Vagina (tissue), 2 donors: ENCODE measurements at regions not wholly inside any gene's neighbourhood (a gene's known extent, or its start where the extent isn't known, plus 50 kb on each side); places are given as distances from the start of the nearest gene placed in this dataset.

Experiments
- POLR2A ChIP-seq, 2 donors: fragments of 450-650 bp; IDR thresholded peaks; one replicate each; pipeline ENCODE4 v1.6.1; 2017; ENCODE audit warnings: antibody characterized with exemption in 2 of 2, mild to moderate bottlenecking in 2 of 2, moderate library complexity in 2 of 2
- POLR2AphosphoS5 ChIP-seq, 2 donors: sonication (generic); formaldehyde crosslinking; IDR thresholded peaks; one replicate each; pipeline ENCODE4 v1.9.0; 2017; ENCODE audit warnings: antibody characterized with exemption in 2 of 2, mild to moderate bottlenecking in 2 of 2, low read depth in 1 of 2; ENCODE audit not compliant: insufficient read depth in 1 of 2
- TF ChIP-seq, protein P1 (sequence below), 3 experiments: fragments of 450-650 bp in 2 of 3; fragments of 200-600 bp in 1 of 3; sonication (generic) in 1 of 3; IDR thresholded peaks; one replicate each; pipeline ENCODE4 v1.5.1; 2017 to 2019; ENCODE audit warnings: antibody characterized with exemption in 3 of 3, mild to moderate bottlenecking in 2 of 3, moderate library complexity in 2 of 3

GRCh38 chr1:30365596-30365995 is 357.8 kb downstream of the MATN1 start:
- TF ChIP-seq, protein P1, sequence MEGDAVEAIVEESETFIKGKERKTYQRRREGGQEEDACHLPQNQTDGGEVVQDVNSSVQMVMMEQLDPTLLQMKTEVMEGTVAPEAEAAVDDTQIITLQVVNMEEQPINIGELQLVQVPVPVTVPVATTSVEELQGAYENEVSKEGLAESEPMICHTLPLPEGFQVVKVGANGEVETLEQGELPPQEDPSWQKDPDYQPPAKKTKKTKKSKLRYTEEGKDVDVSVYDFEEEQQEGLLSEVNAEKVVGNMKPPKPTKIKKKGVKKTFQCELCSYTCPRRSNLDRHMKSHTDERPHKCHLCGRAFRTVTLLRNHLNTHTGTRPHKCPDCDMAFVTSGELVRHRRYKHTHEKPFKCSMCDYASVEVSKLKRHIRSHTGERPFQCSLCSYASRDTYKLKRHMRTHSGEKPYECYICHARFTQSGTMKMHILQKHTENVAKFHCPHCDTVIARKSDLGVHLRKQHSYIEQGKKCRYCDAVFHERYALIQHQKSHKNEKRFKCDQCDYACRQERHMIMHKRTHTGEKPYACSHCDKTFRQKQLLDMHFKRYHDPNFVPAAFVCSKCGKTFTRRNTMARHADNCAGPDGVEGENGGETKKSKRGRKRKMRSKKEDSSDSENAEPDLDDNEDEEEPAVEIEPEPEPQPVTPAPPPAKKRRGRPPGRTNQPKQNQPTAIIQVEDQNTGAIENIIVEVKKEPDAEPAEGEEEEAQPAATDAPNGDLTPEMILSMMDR (IDR thresholded peaks at IDR 0.05): no peak
- TF ChIP-seq POLR2A (IDR thresholded peaks at IDR 0.05) (no peak), POLR2AphosphoS5 (IDR thresholded peaks at IDR 0.05; ENCODE audit: insufficient read depth in 1 of 2, low read depth in 1 of 2) (no peak)
